Stimulated activated memory B cell treated with anti-CD40 and anti-IgM and Interleukin-4, amounts not matched to agents 10 μg/mL and 1 μg/mL and 100 μg/mL, for 72 hours (primary cell): ENCODE measurements at regions not wholly inside any gene's neighbourhood (a gene's known extent, or its start where the extent isn't known, plus 50 kb on each side); places are given as distances from the start of the nearest gene placed in this dataset.

Source experiments
- ATAC-seq: fragments of 150-1000 bp; cut with Tn5 transposase; 2 replicates; pipeline ENCODE4 v1.10.0; 2021
- H3K27ac Mint-ChIP-seq: one replicate; pipeline ENCODE4 v1.8.0; 2022; ENCODE audit warnings: mild to moderate bottlenecking, mixed read lengths
- H3K27me3 Mint-ChIP-seq: one replicate; pipeline ENCODE4 v1.8.0; 2022; ENCODE audit warnings: mixed read lengths
- H3K36me3 Mint-ChIP-seq: one replicate; pipeline ENCODE4 v1.8.0; 2022; ENCODE audit warnings: mixed read lengths
- H3K4me1 Mint-ChIP-seq: one replicate; pipeline ENCODE4 v1.8.0; 2022; ENCODE audit warnings: mixed read lengths
- H3K4me3 Mint-ChIP-seq: one replicate; pipeline ENCODE4 v1.8.0; 2022; ENCODE audit warnings: mild to moderate bottlenecking, moderate library complexity, mixed read lengths
- H3K9me3 Mint-ChIP-seq: one replicate; pipeline ENCODE4 v1.8.0; 2022; ENCODE audit warnings: mixed read lengths

GRCh38 chr1:102047724-102048123 lies 51.0 kb upstream of the OLFM3 start:
- H3K4me1 Mint-ChIP-seq: no peaks in the 10 kb centered on the region
- H3K9me3 Mint-ChIP-seq: peaks cover 5% of the 10 kb centered on the region
- no peak for ATAC-seq
- H3K27ac Mint-ChIP-seq: no peak overlapping the region
- no peaks in the 10 kb centered on the region for H3K36me3 Mint-ChIP-seq
- no peaks in the 10 kb centered on the region for H3K27me3 Mint-ChIP-seq
- no peak overlapping the region for H3K4me3 Mint-ChIP-seq
